GM12892 (cell line): ENCODE measurements at regions not wholly inside any gene's neighbourhood (a gene's known extent, or its start where the extent isn't known, plus 50 kb on each side); places are given as distances from the start of the nearest gene placed in this dataset.

Experiments
- POLR2A ChIP-seq: IDR thresholded peaks from 2 replicates; pipeline ENCODE4 v1.6.1; 2011; ENCODE audit warnings: low read depth, low read length, control low read depth
- POLR2AphosphoS5 ChIP-seq: IDR thresholded peaks from 2 replicates; pipeline ENCODE4 v1.6.1; 2011; ENCODE audit warnings: low read depth, low read length, control low read depth

- TF ChIP-seq POLR2A, result no peak
- TF ChIP-seq POLR2AphosphoS5, result no peak
Measured at GRCh38 chr20:60931696-60932095, 320.4 kb upstream of the CDH4 start.
